Choroid plexus epithelial cell (primary cell): ENCODE measurements at regions not wholly inside any gene's neighbourhood (a gene's known extent, or its start where the extent isn't known, plus 50 kb on each side); places are given as distances from the start of the nearest gene placed in this dataset.
"Not testable (repeated sequence)": the region's sequence is repeated elsewhere in the genome, so short reads cannot be mapped to it uniquely, and the experiment has no call there.

ENCODE experiments used
- DNase-seq: peaks from one replicate; pipeline ENCODE4 v3.0.0-alpha.2; 2010; ENCODE audit warnings: low read depth
- H3K4me3 ChIP-seq: 2 replicates; pipeline ENCODE4 v1.5.1; 2011; ENCODE audit warnings: low read depth, mild to moderate bottlenecking, control low read depth, low read length, moderate library complexity
- TF ChIP-seq, protein P1 (sequence below): conservative IDR thresholded peaks from 2 replicates; pipeline ENCODE4 v1.5.1; 2011; ENCODE audit warnings: low read depth, mild to moderate bottlenecking, control low read depth, inconsistent platforms, low read length, moderate library complexity

DNA sequence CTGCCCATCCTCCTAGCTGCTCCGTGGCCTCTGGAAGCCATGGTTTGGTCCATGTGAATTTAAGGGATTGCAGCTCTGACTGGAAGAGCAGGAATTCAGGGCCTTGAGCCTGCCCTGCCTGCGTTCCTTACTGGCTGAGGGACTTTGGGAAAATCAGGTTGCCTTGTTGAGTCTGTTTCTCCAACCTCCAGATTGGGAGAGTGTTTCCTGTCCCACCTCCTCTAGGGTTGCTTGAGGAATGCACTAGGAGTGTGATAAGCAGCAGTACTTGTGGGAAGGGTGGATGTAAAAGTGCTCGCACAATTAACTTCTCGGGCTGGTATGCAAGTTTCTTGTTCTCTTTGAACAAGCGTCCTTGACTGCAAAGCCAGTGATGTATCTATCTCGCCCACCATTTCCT is 84.4 kb upstream of the YWHAQ start:
- no peak overlapping the region for H3K4me3 ChIP-seq
- TF ChIP-seq, protein P1, sequence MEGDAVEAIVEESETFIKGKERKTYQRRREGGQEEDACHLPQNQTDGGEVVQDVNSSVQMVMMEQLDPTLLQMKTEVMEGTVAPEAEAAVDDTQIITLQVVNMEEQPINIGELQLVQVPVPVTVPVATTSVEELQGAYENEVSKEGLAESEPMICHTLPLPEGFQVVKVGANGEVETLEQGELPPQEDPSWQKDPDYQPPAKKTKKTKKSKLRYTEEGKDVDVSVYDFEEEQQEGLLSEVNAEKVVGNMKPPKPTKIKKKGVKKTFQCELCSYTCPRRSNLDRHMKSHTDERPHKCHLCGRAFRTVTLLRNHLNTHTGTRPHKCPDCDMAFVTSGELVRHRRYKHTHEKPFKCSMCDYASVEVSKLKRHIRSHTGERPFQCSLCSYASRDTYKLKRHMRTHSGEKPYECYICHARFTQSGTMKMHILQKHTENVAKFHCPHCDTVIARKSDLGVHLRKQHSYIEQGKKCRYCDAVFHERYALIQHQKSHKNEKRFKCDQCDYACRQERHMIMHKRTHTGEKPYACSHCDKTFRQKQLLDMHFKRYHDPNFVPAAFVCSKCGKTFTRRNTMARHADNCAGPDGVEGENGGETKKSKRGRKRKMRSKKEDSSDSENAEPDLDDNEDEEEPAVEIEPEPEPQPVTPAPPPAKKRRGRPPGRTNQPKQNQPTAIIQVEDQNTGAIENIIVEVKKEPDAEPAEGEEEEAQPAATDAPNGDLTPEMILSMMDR = no peak
- DNase-seq = no peak

DNA sequence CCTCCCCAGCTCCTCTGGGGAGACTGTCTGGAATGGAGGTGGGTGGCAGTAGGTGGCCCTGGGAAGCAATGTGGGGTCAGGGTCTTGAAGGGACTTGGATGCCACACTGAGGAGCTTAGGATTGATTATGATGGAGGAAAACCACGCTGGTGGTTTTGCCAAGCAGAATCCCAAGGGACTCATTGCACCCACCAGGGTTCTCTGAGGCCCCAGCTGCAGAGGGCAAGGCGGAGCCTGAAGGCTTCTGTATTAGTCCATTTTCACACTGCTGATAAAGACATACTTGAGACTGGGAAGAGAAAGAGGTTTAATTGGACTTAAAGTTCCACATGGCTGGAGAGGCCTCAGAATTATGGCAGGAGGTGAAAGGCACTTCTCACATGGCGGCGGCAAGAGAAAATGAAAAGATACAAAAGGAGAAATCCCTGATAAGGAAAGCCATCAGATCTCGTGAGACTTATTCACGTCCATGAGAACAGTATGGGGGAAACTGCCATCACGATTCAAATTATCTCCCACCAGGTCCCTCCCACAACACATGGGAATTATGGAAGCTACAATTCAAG is 87.2 kb upstream of the YWHAQ start:
- TF ChIP-seq, protein P1 = no peak
- DNase-seq = no peak

DNA sequence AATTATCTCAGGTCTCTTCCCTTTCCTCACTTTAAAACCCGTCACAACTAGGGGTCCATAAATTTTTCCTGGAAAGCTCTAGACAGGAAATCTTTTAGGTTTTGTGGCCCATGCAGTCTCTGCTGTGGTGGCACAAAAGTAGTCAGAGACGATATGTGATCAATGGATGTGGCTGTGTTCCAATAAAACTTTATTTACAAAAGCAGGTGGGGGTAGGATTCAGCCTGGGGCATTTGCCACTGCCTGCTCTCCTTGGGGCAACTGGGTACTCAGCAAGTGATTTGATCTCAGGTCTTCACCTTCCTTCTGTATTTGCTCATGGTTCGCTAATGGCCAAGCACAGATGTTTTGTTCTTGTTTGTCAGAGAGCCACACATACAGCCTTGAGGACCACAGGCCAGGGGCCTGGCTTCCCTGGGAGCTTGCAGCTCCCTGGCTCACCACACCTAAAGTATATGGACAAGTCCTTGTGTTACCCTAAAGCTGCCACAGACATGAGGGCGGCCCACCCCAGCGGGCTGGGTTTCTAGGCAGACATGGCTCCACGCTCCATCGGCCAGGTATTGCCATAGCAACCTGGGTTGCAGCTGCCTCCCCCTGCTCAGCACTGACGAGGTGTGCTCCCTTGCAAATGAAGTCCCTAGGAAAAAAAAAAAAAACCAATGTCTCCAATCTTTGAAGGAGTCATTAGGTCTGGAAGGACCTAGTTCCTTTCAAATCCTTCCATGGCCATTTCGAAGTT is 89.7 kb upstream of the YWHAQ start:
- no peak for DNase-seq
- TF ChIP-seq, protein P1 = no peak
- H3K4me3 ChIP-seq = no peak overlapping the region

More for the DNA sequence above, 87.2 kb upstream of the YWHAQ start:
- H3K4me3 ChIP-seq = no peak overlapping the region

DNA sequence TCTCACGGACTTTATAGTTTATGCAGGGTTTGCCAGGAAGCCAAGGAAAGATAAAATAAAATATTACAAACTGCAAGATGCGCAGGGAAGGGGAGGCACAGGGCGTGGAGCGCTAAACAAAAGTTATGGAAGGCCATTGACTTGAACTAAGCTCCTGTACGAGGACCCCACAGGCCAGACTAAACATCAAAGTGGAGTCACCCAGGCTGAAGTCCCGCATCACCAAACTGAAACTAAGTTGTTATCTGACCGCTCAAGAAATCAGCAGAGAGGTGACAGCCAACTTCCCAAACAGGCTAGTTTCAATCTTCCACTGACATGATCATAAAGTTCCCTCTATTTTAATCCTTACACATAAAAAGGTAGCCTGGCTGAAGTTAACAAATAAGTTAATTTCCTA is 90.5 kb upstream of the YWHAQ start:
- no peak overlapping the region for H3K4me3 ChIP-seq
- no peak for DNase-seq
- TF ChIP-seq, protein P1 = no peak

DNA sequence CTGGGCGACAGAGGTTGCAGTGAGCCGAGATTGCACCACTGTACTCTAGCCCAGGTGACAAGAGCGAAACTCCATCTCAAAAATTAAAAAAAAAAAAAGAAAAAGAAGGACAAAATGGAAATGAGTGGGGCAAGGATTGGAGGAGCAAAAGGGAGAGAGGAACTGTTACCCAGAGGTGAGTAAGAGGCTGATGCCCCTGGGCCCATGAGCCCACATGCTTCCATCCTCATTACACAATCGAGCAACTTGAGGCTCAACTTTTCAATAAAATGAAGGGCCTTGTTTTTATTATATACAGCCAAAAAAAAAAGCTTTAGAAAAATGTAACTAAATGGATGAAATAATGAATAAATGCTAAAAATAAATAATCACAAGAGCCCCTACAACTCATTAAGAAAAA is 91.7 kb upstream of the YWHAQ start:
- TF ChIP-seq, protein P1 = no peak
- H3K4me3 ChIP-seq = no peak overlapping the region
- DNase-seq = no peak

DNA sequence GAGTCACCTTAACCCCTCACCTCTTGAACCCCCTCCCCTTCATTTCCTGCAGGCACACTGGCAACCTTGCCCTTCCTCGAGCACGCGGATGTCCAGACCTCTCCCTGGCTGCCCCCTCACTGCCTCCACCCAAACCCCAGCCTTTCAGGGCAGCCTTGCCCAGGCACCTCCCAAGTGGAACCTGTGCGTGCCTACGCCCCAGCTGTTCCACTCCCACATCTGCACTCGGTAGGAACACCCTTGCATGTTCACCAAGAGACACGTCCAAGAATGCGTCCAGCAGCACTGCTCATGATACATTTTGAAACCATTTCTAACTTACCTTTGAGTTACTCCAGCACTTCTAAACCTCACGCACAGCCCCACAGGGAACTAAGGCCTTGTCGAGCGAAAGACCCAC is 93.8 kb upstream of the YWHAQ start:
- TF ChIP-seq, protein P1 = no peak
- no peak for DNase-seq
- no peak overlapping the region for H3K4me3 ChIP-seq

DNA sequence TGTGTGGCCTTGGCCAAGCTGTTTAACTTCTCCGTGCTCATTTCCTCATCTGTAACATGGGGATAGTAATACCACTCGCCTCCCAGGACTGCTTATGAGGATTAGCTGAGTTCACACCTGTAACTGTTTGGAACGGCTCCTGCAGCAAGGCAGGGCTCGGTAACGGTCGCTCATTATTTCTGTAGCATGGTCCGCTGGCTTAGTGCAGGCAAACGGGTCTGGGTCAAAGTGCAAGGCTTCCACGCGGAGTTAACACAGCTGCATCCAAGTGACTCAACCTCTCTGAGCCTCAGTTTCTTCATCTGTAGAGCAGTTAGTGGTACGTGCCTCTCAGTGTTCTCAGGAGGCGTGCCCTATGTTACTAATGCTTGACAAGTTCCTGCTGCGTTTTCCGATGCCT is 94.3 kb upstream of the YWHAQ start:
- DNase-seq = no peak
- TF ChIP-seq, protein P1 = no peak

GRCh38 chr2:9726016-9726415 is 95.2 kb upstream of the YWHAQ start:
- H3K4me3 ChIP-seq, DNase-seq: not testable (repeated sequence)

More for the DNA sequence above, 94.3 kb upstream of the YWHAQ start:
- no peak overlapping the region for H3K4me3 ChIP-seq

GRCh38 chr2:9730523-9730922 is 99.7 kb upstream of the YWHAQ start:
- H3K4me3 ChIP-seq, DNase-seq: not testable (repeated sequence)
